K562 (cell line): ENCODE measurements at regions not wholly inside any gene's neighbourhood (a gene's known extent, or its start where the extent isn't known, plus 50 kb on each side); places are given as distances from the start of the nearest gene placed in this dataset.

ENCODE experiments used
- ATAC-seq: fragments of 200-7000 bp; cut with Tn5 transposase; 3 replicates; pipeline ENCODE4 v1.9.1; 2020; ENCODE audit warnings: moderate library complexity
- BruUV-seq: library from RNA; stranded (reverse); fragments of 400-500 nt; replicated peaks from 2 replicates; lab custom pipeline; 2021; lab: Mats Ljungman, UMichigan
- CTCF ChIA-PET: fragments of 300-600 bp; formaldehyde crosslinking; extraction: SDS; loops from one replicate; lab custom pipeline; 2021; ENCODE audit warnings: low intra/inter-chr PET ratio; lab: Yijun Ruan, JAX
- POLR2A ChIA-PET: fragments of 300-600, 350-650 bp; sonication (Branson Sonifier 250); formaldehyde crosslinking; extraction: SDS; loops from one replicate; lab custom pipeline; 2021; ENCODE audit warnings: antibody characterized with exemption, inconsistent platforms; lab: Yijun Ruan, JAX
- DNase-seq, 4 experiments: peaks; one replicate each; pipeline versions ENCODE4 v3.0.0 to v3.0.0-alpha.2; 2011 to 2018; ENCODE audit warnings: low spot score in 3 of 4, mixed read lengths in 3 of 4; ENCODE audit errors: extremely low read depth in 1 of 4
- FAIRE-seq: peaks from 2 replicates; lab custom pipeline; 2011; peaks lifted over from hg19 to GRCh38; lab: Jason Lieb, UNC
- H2AFZ ChIP-seq: 2 replicates; pipeline ENCODE4 v1.6.0; 2011; ENCODE audit warnings: low read depth, low read length, control low read depth, inconsistent platforms
- H3K27ac ChIP-seq: fragments of 200-600 bp; 3 replicates; pipeline ENCODE4 v1.8.0; 2011; ENCODE audit warnings: low read depth, mild to moderate bottlenecking, control low read depth, inconsistent platforms, low read length, moderate library complexity, mixed read lengths; ENCODE audit errors: extremely low read depth
- H3K27me3 ChIP-seq, 2 experiments: fragments of 300-600 bp in 1 of 2; 2 replicates in 1 of 2; 3 replicates in 1 of 2; pipeline versions ENCODE4 v1.6.0 to v1.8.0; 2011; ENCODE audit warnings: inconsistent platforms in 2 of 2, low read length in 2 of 2, mild to moderate bottlenecking in 1 of 2, mixed read lengths in 1 of 2, moderate library complexity in 1 of 2; ENCODE audit not compliant: control insufficient read depth in 2 of 2, insufficient read depth in 2 of 2
- H3K36me3 ChIP-seq: fragments of 300-600 bp; 3 replicates; pipeline ENCODE4 v1.8.0; 2011; ENCODE audit warnings: mild to moderate bottlenecking, low read length, inconsistent platforms; ENCODE audit not compliant: control insufficient read depth, insufficient read depth
- H3K4me1 ChIP-seq, 2 experiments: fragments of 200-600 bp in 1 of 2; replicated peaks in 1 of 2; 2 replicates in 1 of 2; 3 replicates in 1 of 2; pipeline versions ENCODE4 v1.5.1 to v1.8.0; 2011; ENCODE audit warnings: inconsistent platforms in 2 of 2, low read length in 2 of 2, mild to moderate bottlenecking in 1 of 2, mixed read lengths in 1 of 2, moderate library complexity in 1 of 2; ENCODE audit not compliant: control insufficient read depth in 2 of 2, insufficient read depth in 2 of 2
- H3K4me2 ChIP-seq: 2 replicates; pipeline ENCODE4 v1.6.1; 2011; ENCODE audit warnings: low read length, control low read depth, inconsistent platforms, mixed read lengths; ENCODE audit not compliant: insufficient read depth
- H3K4me3 ChIP-seq: fragments of 200-600 bp; sonication (generic), shearing (Covaris generic); 2 replicates; pipeline ENCODE4 v1.5.1; 2016; ENCODE audit warnings: control low read depth, inconsistent platforms
- H3K79me2 ChIP-seq: fragments of 200-600 bp; 3 replicates; pipeline ENCODE4 v1.8.0; 2011; ENCODE audit warnings: low read length, inconsistent platforms; ENCODE audit not compliant: control insufficient read depth, insufficient read depth
- H3K9ac ChIP-seq, 2 experiments: 2 replicates each; pipeline versions ENCODE4 v1.6.0 to v1.6.1; 2011; ENCODE audit warnings: low read depth in 2 of 2, low read length in 2 of 2, control low read depth in 1 of 2, inconsistent platforms in 1 of 2, mild to moderate bottlenecking in 1 of 2, mixed read lengths in 1 of 2; ENCODE audit not compliant: insufficient read depth in 1 of 2
- H3K9me1 ChIP-seq: one replicate; pipeline ENCODE4 v1.6.0; 2011; ENCODE audit warnings: inconsistent platforms, mild to moderate bottlenecking, low read length, moderate library complexity; ENCODE audit not compliant: control insufficient read depth, insufficient read depth
- H3K9me3 ChIP-seq: replicated peaks from 2 replicates; pipeline ENCODE4 v1.5.1; 2011; ENCODE audit warnings: low read depth, low read length, inconsistent platforms; ENCODE audit not compliant: control insufficient read depth, insufficient read depth
- H4K20me1 ChIP-seq: replicated peaks from 2 replicates; pipeline ENCODE4 v1.6.1; 2011; ENCODE audit warnings: low read length, inconsistent platforms, mixed read lengths; ENCODE audit not compliant: control insufficient read depth, insufficient read depth
- C11orf30 ChIP-seq: fragments of 450-650 bp; IDR thresholded peaks from 2 replicates; pipeline ENCODE4 v1.6.1; 2016; ENCODE audit warnings: low read depth, mild to moderate bottlenecking
- ELF2 ChIP-seq: fragments of 250-450 bp; sonication (Bioruptor Pico); IDR thresholded peaks from 2 replicates; pipeline ENCODE4 v1.5.0; 2021; ENCODE audit warnings: mild to moderate bottlenecking
- HDAC6 ChIP-seq: IDR thresholded peaks from 2 replicates; pipeline ENCODE4 v1.6.1; 2012; ENCODE audit warnings: low read depth, mild to moderate bottlenecking, control low read depth, inconsistent platforms, low read length, moderate library complexity
- KLF1 ChIP-seq: fragments of 450-650 bp; IDR thresholded peaks from 2 replicates; pipeline ENCODE4 v1.6.1; 2016; ENCODE audit warnings: missing genetic modification characterization, missing compliant biosample characterization
- MEIS2 ChIP-seq: fragments of 450-650 bp; IDR thresholded peaks from 2 replicates; pipeline ENCODE4 v1.6.1; 2014; ENCODE audit warnings: mild to moderate bottlenecking; ENCODE audit not compliant: partially characterized antibody
- MYBL2 ChIP-seq, 2 experiments: fragments of 450-650 bp in 1 of 2; sonication (generic) in 1 of 2; formaldehyde crosslinking in 1 of 2; IDR thresholded peaks; 2 replicates each; pipeline versions ENCODE4 v1.6.1 to v1.8.1; 2017 to 2022; ENCODE audit warnings: borderline replicate concordance in 1 of 2, inconsistent platforms in 1 of 2, low read depth in 1 of 2, mild to moderate bottlenecking in 1 of 2, missing genetic modification reagents in 1 of 2, moderate library complexity in 1 of 2
- SIN3A ChIP-seq, 2 experiments: fragments of 150-350 bp in 1 of 2; IDR thresholded peaks; 2 replicates each; pipeline ENCODE4 v1.6.1; 2011 to 2016; ENCODE audit warnings: borderline replicate concordance in 2 of 2, low read depth in 2 of 2, low read length in 2 of 2, mild to moderate bottlenecking in 2 of 2, moderate library complexity in 2 of 2; ENCODE audit not compliant: control insufficient read depth in 1 of 2
- TEAD2 ChIP-seq: fragments of 450-650 bp; IDR thresholded peaks from 2 replicates; pipeline ENCODE4 v1.6.1; 2016; ENCODE audit warnings: missing genetic modification characterization, control low read depth, missing compliant biosample characterization
- ZNF146 ChIP-seq: IDR thresholded peaks from one replicate; pipeline ENCODE4 v1.6.1; 2018; ENCODE audit warnings: missing compliant biosample characterization; ENCODE audit not compliant: unreplicated experiment
- ZNF316 ChIP-seq: fragments of 450-650 bp; IDR thresholded peaks from 2 replicates; pipeline ENCODE4 v1.6.1; 2016
- WGBS: fragments of 100-300 bp; shearing (Covaris generic); methylation state at CpG from one replicate; pipeline ENCODE4 v1.1.6; 2016; ENCODE audit warnings: low coverage, mixed read lengths; ENCODE audit not compliant: insufficient coverage; ENCODE audit errors: missing lambda C conversion rate; 5-methylcytosine and 5-hydroxymethylcytosine counted together
- in situ Hi-C: fragments of 300-500 bp; cut with MboI; formaldehyde crosslinking; loops from 4 replicates; pipeline ENCODE4 v1.15.0; 2018; ENCODE audit warnings: inconsistent platforms, mixed read lengths
- intact Hi-C: fragments of 100-400 bp; cut with micrococcal nuclease; formaldehyde crosslinking; loops from 2 replicates; pipeline ENCODE4 v1.14.2; 2022
- TF ChIP-seq, protein P1 (sequence below): fragments of 200-800 bp; sonication (Bioruptor generic); IDR thresholded peaks from 2 replicates; pipeline ENCODE4 v1.6.1; 2017; ENCODE audit warnings: missing genetic modification characterization, missing compliant biosample characterization
- TF ChIP-seq, protein P2 (sequence below), 2 experiments: fragments of 450-650 bp in 1 of 2; sonication (generic) in 1 of 2; formaldehyde crosslinking in 1 of 2; IDR thresholded peaks in 1 of 2; conservative IDR thresholded peaks in 1 of 2; 2 replicates each; pipeline versions ENCODE4 v1.6.1 to v1.8.1; 2016 to 2023; ENCODE audit warnings: mild to moderate bottlenecking in 2 of 2, moderate library complexity in 2 of 2, inconsistent platforms in 1 of 2, missing genetic modification reagents in 1 of 2

DNA sequence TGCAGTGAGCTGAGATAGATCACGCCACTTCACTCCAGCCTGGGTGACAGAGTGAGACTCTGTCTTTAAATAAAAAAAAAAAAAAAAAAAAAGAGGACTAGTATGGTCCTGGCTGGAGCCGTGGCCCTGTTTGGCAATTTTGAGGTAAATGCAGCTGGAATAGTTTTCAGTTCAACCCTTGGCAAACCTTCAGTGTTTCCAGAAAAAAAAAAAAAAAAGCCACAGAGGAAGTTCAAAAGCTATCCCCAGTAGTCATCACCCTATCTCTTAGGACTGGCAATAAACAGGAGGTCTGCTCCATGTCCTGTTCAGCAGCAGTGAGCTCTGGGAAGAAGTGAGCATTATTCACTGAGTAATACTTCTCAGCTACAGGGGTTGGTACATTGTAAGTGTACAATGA, 56.8 kb upstream of the ERRFI1 start:
- H3K36me3 ChIP-seq, result no peaks in the 10 kb centered on the region
- H3K9me3 ChIP-seq, result no peaks in the 10 kb centered on the region
- intact Hi-C loops, result no loop called here
- TF ChIP-seq ELF2 (no peak), MEIS2 (no peak), ZNF146 (no peak)
- TF ChIP-seq, protein P1, sequence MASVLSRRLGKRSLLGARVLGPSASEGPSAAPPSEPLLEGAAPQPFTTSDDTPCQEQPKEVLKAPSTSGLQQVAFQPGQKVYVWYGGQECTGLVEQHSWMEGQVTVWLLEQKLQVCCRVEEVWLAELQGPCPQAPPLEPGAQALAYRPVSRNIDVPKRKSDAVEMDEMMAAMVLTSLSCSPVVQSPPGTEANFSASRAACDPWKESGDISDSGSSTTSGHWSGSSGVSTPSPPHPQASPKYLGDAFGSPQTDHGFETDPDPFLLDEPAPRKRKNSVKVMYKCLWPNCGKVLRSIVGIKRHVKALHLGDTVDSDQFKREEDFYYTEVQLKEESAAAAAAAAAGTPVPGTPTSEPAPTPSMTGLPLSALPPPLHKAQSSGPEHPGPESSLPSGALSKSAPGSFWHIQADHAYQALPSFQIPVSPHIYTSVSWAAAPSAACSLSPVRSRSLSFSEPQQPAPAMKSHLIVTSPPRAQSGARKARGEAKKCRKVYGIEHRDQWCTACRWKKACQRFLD, result no peak
- no peaks in the 10 kb centered on the region for H3K79me2 ChIP-seq
- no peak overlapping the region for H2AFZ ChIP-seq
- H3K27ac ChIP-seq, result no peak overlapping the region
- in situ Hi-C loops, result no loop called here
- no peak overlapping the region for H3K4me2 ChIP-seq
- no peak for DNase-seq
- 20% methylated on average over 2 of the region's 2 CpGs for WGBS
- CTCF ChIA-PET, result no interaction called here
- no peak for FAIRE-seq
- peaks cover 18 to 35% of the 10 kb centered on the region in 2 experiments for H3K27me3 ChIP-seq
- H3K9me1 ChIP-seq, result no peaks in the 10 kb centered on the region
- POLR2A ChIA-PET, result interaction anchor here (0.8 to 1.8 kb wide), 3 partner anchors 11 to 102 kb away, joined by 3 to 6 read pairs (median 3); no protein-coding TSS in a partner anchor
- H4K20me1 ChIP-seq, result no peaks in the 10 kb centered on the region
- no peak overlapping the region for H3K4me3 ChIP-seq
- no peak for ATAC-seq
- H3K9ac ChIP-seq, result no peak overlapping the region
- H3K4me1 ChIP-seq, result no peaks in the 10 kb centered on the region; a peak in 1 of 5 replicates
- BruUV-seq, result no TSS peak

DNA sequence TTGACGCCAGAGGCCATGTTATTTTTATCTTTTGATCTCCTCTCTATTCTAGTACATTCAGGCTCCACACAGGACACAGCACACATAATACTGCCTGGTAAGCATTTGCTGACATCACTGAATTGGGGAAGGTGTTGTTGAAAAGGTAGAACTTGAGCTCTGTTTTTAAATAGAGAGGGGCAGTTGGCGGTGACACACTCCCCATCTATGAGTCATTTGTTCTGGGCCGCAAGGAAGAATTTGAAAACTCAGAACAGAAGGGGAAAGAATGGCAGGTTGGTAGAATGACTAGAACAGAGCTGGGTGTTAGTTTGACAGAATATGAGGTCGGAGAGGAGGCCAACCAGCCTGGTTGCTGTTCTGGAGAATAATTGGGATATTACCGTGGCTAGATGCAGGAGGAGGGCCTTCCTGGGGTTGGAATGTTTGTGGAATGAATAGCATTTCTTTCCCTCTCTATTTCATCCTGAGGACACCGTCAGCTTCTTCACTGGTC, 52.1 kb upstream of the ERRFI1 start:
- H2AFZ ChIP-seq, result no peak overlapping the region
- no peaks in the 10 kb centered on the region for H3K36me3 ChIP-seq
- in situ Hi-C loops (no loop called here), intact Hi-C loops (no loop called here)
- ChIA-PET CTCF (no interaction called here), POLR2A (interaction anchor here (0.6 to 1.6 kb wide), 3 partner anchors 11 to 31 kb away, joined by 4 read pairs; no protein-coding TSS in a partner anchor)
- H3K4me1 ChIP-seq, result peaks cover 0 to 9% of the 10 kb centered on the region in 2 experiments; a peak in 3 of 5 replicates
- H3K27me3 ChIP-seq, result peaks cover 18 to 21% of the 10 kb centered on the region in 2 experiments; a peak in 4 of 5 replicates
- H3K4me2 ChIP-seq, result no peak overlapping the region
- no peaks in the 10 kb centered on the region for H4K20me1 ChIP-seq
- ATAC-seq (no peak), DNase-seq (peak in 1 of 4 experiments; percentile 14), FAIRE-seq (no peak)
- no peaks in the 10 kb centered on the region for H3K9me1 ChIP-seq
- no peak overlapping the region for H3K27ac ChIP-seq
- BruUV-seq, result no TSS peak
- H3K9ac ChIP-seq, result no peak overlapping the region
- 12% methylated on average over 6 of the region's 6 CpGs for whole genome bisulfite sequencing
- H3K9me3 ChIP-seq, result no peaks in the 10 kb centered on the region
- no peaks in the 10 kb centered on the region for H3K79me2 ChIP-seq
- H3K4me3 ChIP-seq, result no peak overlapping the region
- TF ChIP-seq TEAD2 (tag) (no peak), C11orf30 (peak; percentile 85), HDAC6 (no peak), ZNF316 (peak; percentile 87), SIN3A (IDR thresholded peaks at IDR 0.05; ENCODE audit: borderline replicate concordance in 2 of 2, control insufficient read depth in 1 of 2, low read depth in 2 of 2, low read length in 2 of 2) (no peak), KLF1 (tag) (no peak), MYBL2 (IDR thresholded peaks at IDR 0.05; ENCODE audit: low read depth) (peak; percentile 53; the same call in 1 of the 2 replicates), MYBL2 (CRISPR knock-in tag; IDR thresholded peaks at IDR 0.05; ENCODE audit: borderline replicate concordance) (no peak)
- TF ChIP-seq, protein P2, sequence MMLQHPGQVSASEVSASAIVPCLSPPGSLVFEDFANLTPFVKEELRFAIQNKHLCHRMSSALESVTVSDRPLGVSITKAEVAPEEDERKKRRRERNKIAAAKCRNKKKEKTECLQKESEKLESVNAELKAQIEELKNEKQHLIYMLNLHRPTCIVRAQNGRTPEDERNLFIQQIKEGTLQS (IDR thresholded peaks at IDR 0.05), result peak; percentile 74
- TF ChIP-seq, protein P2 (CRISPR knock-in tag; conservative IDR thresholded peaks at IDR 0.05), result no peak
